CD14-positive monocyte (primary cell): ENCODE measurements at regions not wholly inside any gene's neighbourhood (a gene's known extent, or its start where the extent isn't known, plus 50 kb on each side); places are given as distances from the start of the nearest gene placed in this dataset.

Source experiments
- DNase-seq, 3 donors: peaks; one replicate each; pipeline ENCODE4 v3.0.0-alpha.2; 2011 to 2022
- H2AFZ ChIP-seq: 2 replicates; pipeline ENCODE4 v1.6.0; 2012; ENCODE audit warnings: mild to moderate bottlenecking, low read depth, low read length, inconsistent platforms; ENCODE audit not compliant: insufficient read depth, poor library complexity, severe bottlenecking
- H3K27ac ChIP-seq, 2 donors: 1 replicate in 1 of 2; 2 replicates in 1 of 2; pipeline ENCODE4 v1.5.1; 2012 to 2013; ENCODE audit warnings: low read length in 2 of 2, control low read depth in 1 of 2, inconsistent platforms in 1 of 2, low read depth in 1 of 2, mild to moderate bottlenecking in 1 of 2
- H3K27me3 ChIP-seq, 2 donors: one replicate each; pipeline versions ENCODE4 v1.6.0 to v1.6.1; 2011 to 2013; ENCODE audit warnings: low read length in 2 of 2; ENCODE audit not compliant: control insufficient read depth in 2 of 2, insufficient read depth in 2 of 2
- H3K36me3 ChIP-seq, 2 donors: replicated peaks in 1 of 2; 1 replicate in 1 of 2; 2 replicates in 1 of 2; pipeline versions ENCODE4 v1.5.1 to v1.6.1; 2012 to 2013; ENCODE audit warnings: low read length in 2 of 2, control low read depth in 1 of 2, inconsistent platforms in 1 of 2, mild to moderate bottlenecking in 1 of 2; ENCODE audit not compliant: insufficient read depth in 2 of 2, control insufficient read depth in 1 of 2
- H3K4me1 ChIP-seq, 2 donors: 1 replicate in 1 of 2; 2 replicates in 1 of 2; pipeline versions ENCODE4 v1.5.1 to v1.6.1; 2012 to 2013; ENCODE audit warnings: low read length in 2 of 2, control low read depth in 1 of 2, inconsistent platforms in 1 of 2, mild to moderate bottlenecking in 1 of 2, moderate library complexity in 1 of 2; ENCODE audit not compliant: insufficient read depth in 2 of 2, control insufficient read depth in 1 of 2
- H3K4me2 ChIP-seq: replicated peaks from 2 replicates; pipeline ENCODE3; 2012; ENCODE audit warnings: low read length, moderate library complexity, mild to moderate bottlenecking; ENCODE audit not compliant: poor library complexity, severe bottlenecking; ENCODE audit errors: extremely low read depth
- H3K4me3 ChIP-seq, 3 experiments: fragments of 200-600 bp in 1 of 3; sonication (generic) in 1 of 3; replicated peaks in 1 of 3; 1 replicate in 2 of 3; 2 replicates in 1 of 3; pipeline ENCODE4 v1.5.1; 2011 to 2013; ENCODE audit warnings: low read length in 3 of 3, mild to moderate bottlenecking in 3 of 3, control low read depth in 2 of 3, low read depth in 2 of 3, inconsistent platforms in 1 of 3, moderate library complexity in 1 of 3
- H3K79me2 ChIP-seq: 2 replicates; pipeline ENCODE4 v1.6.0; 2012; ENCODE audit warnings: mild to moderate bottlenecking, control low read depth, inconsistent platforms, low read length, moderate library complexity; ENCODE audit not compliant: insufficient read depth
- H3K9ac ChIP-seq: 2 replicates; pipeline ENCODE4 v1.6.0; 2017; ENCODE audit warnings: low read length, mild to moderate bottlenecking; ENCODE audit not compliant: insufficient read depth, poor library complexity, severe bottlenecking
- H3K9me3 ChIP-seq, 2 donors: replicated peaks in 1 of 2; 1 replicate in 1 of 2; 2 replicates in 1 of 2; pipeline versions ENCODE4 v1.5.1 to v1.6.1; 2012 to 2013; ENCODE audit warnings: low read length in 2 of 2, control low read depth in 1 of 2; ENCODE audit not compliant: control insufficient read depth in 1 of 2, insufficient read depth in 1 of 2
- H4K20me1 ChIP-seq: 2 replicates; pipeline ENCODE4 v1.6.0; 2012; ENCODE audit warnings: mild to moderate bottlenecking, low read length, control low read depth, moderate library complexity; ENCODE audit not compliant: insufficient read depth
- H3K27ac Mint-ChIP-seq, 7 donors: one replicate each; pipeline ENCODE4 v1.8.0; 2020; ENCODE audit warnings: mild to moderate bottlenecking in 7 of 7, mixed read lengths in 7 of 7, moderate library complexity in 6 of 7, inconsistent platforms in 2 of 7
- H3K27me3 Mint-ChIP-seq, 3 donors: one replicate each; pipeline ENCODE4 v1.8.0; 2021 to 2022; ENCODE audit warnings: low read depth in 3 of 3, mild to moderate bottlenecking in 3 of 3, mixed read lengths in 3 of 3, moderate library complexity in 3 of 3, inconsistent platforms in 1 of 3
- H3K36me3 Mint-ChIP-seq, 2 donors: one replicate each; pipeline ENCODE4 v1.8.0; 2020; ENCODE audit warnings: mixed read lengths in 2 of 2, inconsistent platforms in 1 of 2, mild to moderate bottlenecking in 1 of 2
- H3K4me1 Mint-ChIP-seq: one replicate; pipeline ENCODE4 v1.8.0; 2020; ENCODE audit warnings: mild to moderate bottlenecking, mixed read lengths
- H3K4me3 Mint-ChIP-seq, 2 donors: one replicate each; pipeline ENCODE4 v1.8.0; 2020; ENCODE audit warnings: mild to moderate bottlenecking in 2 of 2, mixed read lengths in 2 of 2, moderate library complexity in 1 of 2
- H3K9me3 Mint-ChIP-seq, 7 donors: one replicate each; pipeline ENCODE4 v1.8.0; 2020 to 2022; ENCODE audit warnings: mixed read lengths in 7 of 7, mild to moderate bottlenecking in 6 of 7, moderate library complexity in 6 of 7, inconsistent platforms in 2 of 7
- CTCF ChIP-seq: fragments of 200-600 bp; IDR thresholded peaks from one replicate; pipeline ENCODE4 v1.8.0; 2022; ENCODE audit warnings: antibody characterized with exemption, mild to moderate bottlenecking
- WGBS: methylation state at CpG from one replicate; pipeline ENCODE4 v1.1.5; 2013; ENCODE audit warnings: missing lambda C conversion rate; ENCODE audit not compliant: insufficient coverage; 5-methylcytosine and 5-hydroxymethylcytosine counted together
- intact Hi-C, 2 donors: fragments of 100-400 bp; cut with micrococcal nuclease; formaldehyde crosslinking; loops; one replicate each; pipeline versions ENCODE4 v1.15.0 to v1.15.1; 2023

DNA sequence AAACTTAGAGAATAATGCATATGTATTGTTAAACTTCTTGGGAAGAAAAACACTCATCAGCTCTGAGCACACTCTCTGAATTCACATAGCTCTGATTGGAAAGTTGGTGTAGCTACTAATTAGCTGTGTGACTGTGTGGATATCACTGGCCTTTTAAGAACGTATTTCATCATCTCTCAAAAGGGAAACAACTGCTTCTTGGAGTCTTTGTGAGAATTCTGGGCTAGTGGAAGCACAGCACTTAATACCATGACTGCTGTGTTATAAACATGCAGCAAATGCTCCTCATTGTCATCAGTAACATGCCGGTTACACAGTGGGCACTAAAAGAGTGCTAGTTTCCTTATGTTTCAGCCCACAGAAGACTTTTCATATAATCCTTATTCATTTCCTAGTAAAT lies 220.9 kb upstream of the CSNK1A1L start:
- intact Hi-C loops, result no loop called here
- H3K9me3 Mint-ChIP-seq, result peaks cover 1 to 10% (median 3%) of the 10 kb centered on the region in 7 donors
- no peaks in the 10 kb centered on the region for H3K4me1 Mint-ChIP-seq

GRCh38 chr13:37319031-37319443 lies 213.6 kb upstream of the CSNK1A1L start:
- Mint-ChIP-seq H3K27me3 (peaks cover 0 to 2% (median 0%) of the 10 kb centered on the region in 3 donors), H3K9me3 (peaks cover 4 to 27% (median 19%) of the 10 kb centered on the region in 7 donors), H3K27ac (no peak overlapping the region), H3K36me3 (no peaks in the 10 kb centered on the region), H3K4me3 (no peak overlapping the region), H3K4me1 (no peaks in the 10 kb centered on the region)
- H3K36me3 ChIP-seq, result no peaks in the 10 kb centered on the region
- H3K4me2 ChIP-seq, result no peak overlapping the region
- intact Hi-C loops, result no loop called here
- H3K27me3 ChIP-seq, result no peaks in the 10 kb centered on the region
- no peaks in the 10 kb centered on the region for H3K4me1 ChIP-seq
- H3K79me2 ChIP-seq, result no peaks in the 10 kb centered on the region
- H2AFZ ChIP-seq, result no peak overlapping the region
- peaks cover 13 to 23% of the 10 kb centered on the region in 2 donors for H3K9me3 ChIP-seq
- no peak for TF ChIP-seq CTCF
- no peak for DNase-seq
- no peak overlapping the region for H3K27ac ChIP-seq
- H3K9ac ChIP-seq, result no peak overlapping the region
- no peak overlapping the region for H3K4me3 ChIP-seq
- no peaks in the 10 kb centered on the region for H4K20me1 ChIP-seq

More for the DNA sequence above, 220.9 kb upstream of the CSNK1A1L start:
- no peak for TF ChIP-seq CTCF
- Histone ChIP-seq H3K79me2 (no peaks in the 10 kb centered on the region), H3K9me3 (peaks cover 0 to 6% of the 10 kb centered on the region in 2 donors), H3K4me3 (no peak overlapping the region), H2AFZ (no peak overlapping the region), H3K4me2 (no peak overlapping the region), H3K27ac (no peak overlapping the region), H4K20me1 (no peaks in the 10 kb centered on the region), H3K9ac (no peak overlapping the region), H3K4me1 (no peaks in the 10 kb centered on the region), H3K27me3 (no peaks in the 10 kb centered on the region), H3K36me3 (no peaks in the 10 kb centered on the region)
- WGBS, result no CpG with 5 or more reads among the region's 2 CpGs
- H3K27ac Mint-ChIP-seq, result no peak overlapping the region
- H3K27me3 Mint-ChIP-seq, result no peaks in the 10 kb centered on the region
- no peak overlapping the region for H3K4me3 Mint-ChIP-seq
- H3K36me3 Mint-ChIP-seq, result no peaks in the 10 kb centered on the region
- DNase-seq, result no peak
